ENCODE measurements at regions not wholly inside any gene's neighbourhood (a gene's known extent, or its start where the extent isn't known, plus 50 kb on each side); places are given as distances from the start of the nearest gene placed in this dataset.
"Not testable (repeated sequence)": the region's sequence is repeated elsewhere in the genome, so short reads cannot be mapped to it uniquely, and the experiment has no call there.

- ATAC-seq; DNase-seq (ENCODE audit: missing footprints); intact Hi-C loops (cut with DNase I): not testable (repeated sequence)
Observed at GRCh38 chr5:17416374-17416773, 81.7 kb upstream of the TAF11L2 start.

- intact Hi-C loops (cut with DNase I), result no loop called here
Observed at GRCh38 chr5:17424674-17425073, 73.4 kb upstream of the TAF11L2 start.

GRCh38 chr5:17425385-17426070 is 72.5 kb upstream of the TAF11L2 start:
- intact Hi-C loops (cut with DNase I), result no loop called here
- DNase-seq (ENCODE audit: missing footprints) (no peak), ATAC-seq (no peak)

More at GRCh38 chr5:17424674-17425073, 73.4 kb upstream of the TAF11L2 start:
- ATAC-seq (no peak), DNase-seq (ENCODE audit: missing footprints) (no peak)

DNA sequence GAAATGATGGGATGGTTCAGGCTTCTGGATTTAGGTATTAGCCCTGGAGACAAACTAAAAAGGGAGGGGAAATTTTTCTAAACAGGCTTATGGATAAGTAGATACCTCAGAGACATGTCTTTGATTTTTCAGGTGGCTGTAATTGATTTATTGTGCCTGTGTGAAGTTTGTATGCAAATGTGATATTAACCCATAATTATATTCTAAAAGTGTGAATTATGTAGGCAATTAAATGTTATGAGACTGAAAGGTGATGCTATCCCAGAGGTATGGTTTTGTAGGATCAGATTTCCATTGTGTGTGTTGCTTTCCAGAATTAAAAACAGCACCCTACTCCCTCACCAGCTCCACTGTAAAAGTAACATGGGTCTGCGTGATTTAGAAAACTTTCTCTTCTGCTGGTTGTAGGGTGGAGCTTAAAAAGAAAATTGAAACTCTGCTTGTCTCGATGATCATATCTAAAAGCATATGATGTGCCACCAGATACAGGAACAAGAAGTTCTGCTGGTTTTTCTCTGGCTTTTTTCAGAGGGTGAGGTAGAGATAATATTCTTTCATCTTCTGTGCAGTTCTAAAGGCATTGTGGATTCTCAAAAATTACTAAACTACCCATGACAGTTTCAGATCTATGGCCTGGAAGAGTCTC is 71.8 kb upstream of the TAF11L2 start:
- ATAC-seq, result no peak
- intact Hi-C loops (cut with DNase I), result no loop called here
- no peak for DNase-seq (ENCODE audit: missing footprints)

- DNase-seq (ENCODE audit: missing footprints), result no peak
- ATAC-seq, result no peak
- intact Hi-C loops (cut with DNase I), result no loop called here
Observed at GRCh38 chr5:17428176-17428800, 69.7 kb upstream of the TAF11L2 start.

GRCh38 chr5:17429353-17429752 is 68.7 kb upstream of the TAF11L2 start:
- no peak for ATAC-seq
- intact Hi-C loops (cut with DNase I), result no loop called here
- no peak for DNase-seq (ENCODE audit: missing footprints)

GRCh38 chr5:17430241-17430640 is 67.8 kb upstream of the TAF11L2 start:
- ATAC-seq (no peak), DNase-seq (ENCODE audit: missing footprints) (no peak)
- intact Hi-C loops (cut with DNase I), result no loop called here

DNA sequence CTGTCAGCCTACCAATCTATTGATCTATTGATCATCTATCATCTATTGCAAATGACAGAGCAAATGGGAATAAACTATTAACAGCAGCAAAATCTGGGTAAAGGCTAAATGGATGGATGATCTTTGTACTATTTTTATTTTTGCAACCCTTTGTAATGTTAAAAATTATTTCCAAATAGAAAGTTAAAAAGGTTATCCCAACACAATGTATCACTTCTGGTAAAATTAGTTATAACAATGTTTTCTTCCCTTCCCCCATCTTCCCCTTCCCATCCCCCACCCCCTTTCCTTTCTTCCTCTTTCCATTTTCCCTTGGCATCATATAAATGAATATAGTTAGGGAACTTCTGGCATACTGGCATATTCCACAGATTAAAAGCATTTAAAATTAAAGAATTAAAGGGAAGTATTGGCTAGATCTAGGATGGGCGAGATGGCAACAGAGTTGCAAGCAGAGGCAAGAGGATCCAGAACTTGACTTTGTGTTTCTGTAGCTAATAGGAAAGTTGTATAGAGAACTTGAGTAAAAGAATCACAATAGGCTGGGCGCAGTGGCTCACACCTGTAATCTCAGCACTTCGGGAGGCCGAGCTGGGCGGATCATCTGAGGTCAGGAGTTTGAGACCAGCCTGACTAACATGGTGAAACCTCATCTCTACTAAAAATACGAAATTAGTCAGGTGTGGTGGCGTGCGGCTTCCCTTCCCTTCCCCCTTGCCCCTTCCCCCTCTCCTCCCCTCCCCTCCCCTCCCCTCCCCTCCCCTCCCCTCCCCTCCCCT is 66.6 kb upstream of the TAF11L2 start:
- intact Hi-C loops (cut with DNase I), result no loop called here
- ATAC-seq, result no peak
- DNase-seq (ENCODE audit: missing footprints), result no peak

- intact Hi-C loops (cut with DNase I), result no loop called here
- DNase-seq (ENCODE audit: missing footprints), result no peak
Observed at GRCh38 chr5:17432569-17432968, 65.5 kb upstream of the TAF11L2 start.

DNA sequence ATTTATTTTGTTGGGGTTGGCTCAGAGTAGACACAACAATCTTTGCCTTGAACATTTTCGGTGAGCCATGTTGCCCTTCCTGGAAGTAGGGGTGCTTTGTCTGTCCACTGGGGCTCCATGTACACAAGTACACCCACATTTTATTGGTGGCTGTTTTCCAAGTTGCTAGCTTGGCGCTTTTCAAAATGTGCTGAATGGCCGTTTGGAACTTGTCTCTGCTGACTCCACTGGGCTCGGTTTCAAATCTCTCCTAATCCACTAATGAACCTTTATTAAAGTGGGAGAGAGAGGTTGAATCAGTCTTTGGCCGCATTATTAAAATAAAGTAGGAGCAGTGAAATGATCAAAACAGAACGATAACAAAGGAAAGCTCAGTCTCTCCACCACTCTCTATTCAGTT is 64.6 kb upstream of the TAF11L2 start:
- intact Hi-C loops (cut with DNase I), result no loop called here
- ATAC-seq (no peak), DNase-seq (ENCODE audit: missing footprints) (no peak)

More at GRCh38 chr5:17432569-17432968, 65.5 kb upstream of the TAF11L2 start:
- ATAC-seq, result no peak

DNA sequence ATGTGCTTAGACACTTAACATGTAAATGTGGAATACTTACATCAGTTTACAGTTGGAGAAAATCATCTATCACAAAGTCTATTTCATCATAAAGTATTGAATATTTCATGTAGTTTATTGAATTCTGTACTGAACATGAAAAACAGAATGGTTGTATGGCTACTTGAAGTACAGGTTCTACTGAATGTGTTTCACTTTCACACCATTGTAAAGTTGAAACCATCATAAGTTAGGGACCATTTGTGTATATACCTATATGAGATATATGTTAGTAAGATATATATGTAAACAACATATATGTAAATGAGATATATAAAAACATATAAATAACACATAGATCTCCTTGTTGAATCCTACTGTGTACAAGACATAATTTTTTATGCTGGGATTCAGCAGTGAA is 63.0 kb upstream of the TAF11L2 start:
- DNase-seq (ENCODE audit: missing footprints) (no peak), ATAC-seq (no peak)
- intact Hi-C loops (cut with DNase I), result no loop called here

GRCh38 chr5:17436350-17436749 is 61.7 kb upstream of the TAF11L2 start:
- ATAC-seq, result peak; percentile 62
- no peak for DNase-seq (ENCODE audit: missing footprints)
- intact Hi-C loops (cut with DNase I), result no loop called here

DNA sequence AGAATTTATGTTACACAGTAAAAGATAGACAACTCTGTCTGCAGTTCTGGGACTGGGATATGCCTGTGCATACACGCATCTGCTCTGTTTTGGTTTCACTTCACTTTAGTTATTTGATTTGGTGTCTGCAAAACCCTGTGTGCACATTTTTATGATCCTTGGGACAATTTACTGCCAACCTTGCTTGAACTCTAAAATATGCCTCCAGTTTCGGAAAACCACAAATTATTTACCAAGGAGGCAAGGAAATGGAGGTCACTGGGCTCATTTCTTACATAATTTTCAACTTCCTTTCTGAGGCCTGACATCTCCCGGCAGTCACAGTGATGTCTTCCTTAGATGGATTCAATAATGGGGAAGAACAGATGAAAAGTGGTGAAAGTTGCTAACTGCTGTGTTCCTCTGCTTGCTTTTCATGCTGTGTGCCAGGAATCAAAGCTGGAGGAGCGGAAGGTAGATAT is 61.2 kb upstream of the TAF11L2 start:
- ATAC-seq (peak; percentile 64), DNase-seq (ENCODE audit: missing footprints) (no peak)
- intact Hi-C loops (cut with DNase I), result no loop called here

DNA sequence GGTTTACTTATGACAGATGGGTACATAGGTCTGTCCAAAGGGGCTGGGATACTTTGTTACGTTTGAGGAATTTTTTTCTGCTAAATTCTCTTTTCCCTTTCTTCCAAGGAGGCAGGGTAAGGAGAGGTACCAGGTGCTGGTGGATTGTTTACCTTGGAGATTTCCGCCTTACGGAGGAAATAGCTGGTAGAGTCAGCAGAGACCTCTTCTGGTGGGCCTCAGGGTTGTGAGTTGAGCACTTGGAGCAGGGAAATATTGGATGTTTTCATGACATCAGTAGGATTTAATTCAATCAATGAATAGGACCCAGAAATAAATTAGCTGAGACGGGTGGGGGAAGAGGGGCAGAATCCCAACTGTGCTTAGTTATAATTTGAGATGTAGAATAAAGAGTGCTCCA is 60.0 kb upstream of the TAF11L2 start:
- intact Hi-C loops (cut with DNase I), result no loop called here
- ATAC-seq, result no peak

GRCh38 chr5:17439956-17440355 is 58.1 kb upstream of the TAF11L2 start:
- no peak for DNase-seq (ENCODE audit: missing footprints)
- no peak for ATAC-seq
- intact Hi-C loops (cut with DNase I), result no loop called here

More for the DNA sequence above, 60.0 kb upstream of the TAF11L2 start:
- DNase-seq (ENCODE audit: missing footprints), result no peak

DNA sequence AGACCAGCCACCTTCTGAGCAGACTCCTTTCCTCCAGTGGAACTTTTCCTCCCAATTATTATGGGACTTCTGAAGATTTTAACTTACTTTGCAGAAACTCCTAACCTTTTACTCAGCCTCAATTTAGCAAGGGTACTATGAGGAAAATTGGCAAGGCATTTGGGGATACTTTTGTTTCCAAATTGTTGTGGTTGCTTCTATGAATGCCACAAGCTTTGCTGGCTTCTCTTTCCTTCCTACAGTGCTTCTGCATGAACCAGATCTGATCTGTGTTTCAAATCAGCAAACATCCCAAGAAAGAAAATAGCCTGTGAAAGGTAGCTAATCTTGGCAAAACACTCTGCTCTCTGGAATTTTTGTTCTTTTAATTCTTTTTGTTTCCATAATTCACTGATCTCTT is 57.3 kb upstream of the TAF11L2 start:
- ATAC-seq (no peak), DNase-seq (ENCODE audit: missing footprints) (no peak)
- intact Hi-C loops (cut with DNase I), result no loop called here

- ATAC-seq, result no peak
- intact Hi-C loops (cut with DNase I), result no loop called here
Observed at GRCh38 chr5:17441351-17441750, 56.7 kb upstream of the TAF11L2 start.

GRCh38 chr5:17443333-17444130 is 54.5 kb upstream of the TAF11L2 start:
- DNase-seq (ENCODE audit: missing footprints) (peak; percentile 87), ATAC-seq (no peak)
- intact Hi-C loops (cut with DNase I), result no loop called here

More at GRCh38 chr5:17441351-17441750, 56.7 kb upstream of the TAF11L2 start:
- DNase-seq (ENCODE audit: missing footprints), result no peak

- ATAC-seq (no peak), DNase-seq (ENCODE audit: missing footprints) (no peak)
- intact Hi-C loops (cut with DNase I), result no loop called here
Observed at GRCh38 chr5:17444496-17444895, 53.5 kb upstream of the TAF11L2 start.
